Activated CD8-positive, alpha-beta T cell treated with anti-CD3 and anti-CD28 coated beads for 36 hours (primary cell): ENCODE measurements at regions not wholly inside any gene's neighbourhood (a gene's known extent, or its start where the extent isn't known, plus 50 kb on each side); places are given as distances from the start of the nearest gene placed in this dataset.
"Not testable (repeated sequence)": the region's sequence is repeated elsewhere in the genome, so short reads cannot be mapped to it uniquely, and the experiment has no call there.

ENCODE experiments used
- ATAC-seq: fragments of 200-7000 bp; cut with Tn5 transposase; one replicate; pipeline ENCODE4 v1.10.0; 2021; ENCODE audit warnings: mild to moderate bottlenecking, moderate library complexity
- CTCF ChIA-PET: fragments of 350-600 bp; sonication (Branson Sonifier 250); formaldehyde crosslinking; loops from one replicate; lab custom pipeline; 2021; ENCODE audit warnings: antibody characterized with exemption; lab: Charles Lee
- POLR2A ChIA-PET: fragments of 350-600 bp; sonication (Branson Sonifier 250); formaldehyde crosslinking; loops from one replicate; lab custom pipeline; 2021; ENCODE audit warnings: antibody characterized with exemption; lab: Charles Lee
- DNase-seq: peaks from one replicate; pipeline ENCODE4 v3.0.0-alpha.2; 2020
- H3K27ac Mint-ChIP-seq: one replicate; pipeline ENCODE4 v1.8.0; 2021; ENCODE audit warnings: mild to moderate bottlenecking, mixed read lengths
- H3K27me3 Mint-ChIP-seq: one replicate; pipeline ENCODE4 v1.8.0; 2021; ENCODE audit warnings: mixed read lengths
- H3K36me3 Mint-ChIP-seq: one replicate; pipeline ENCODE4 v1.8.0; 2021; ENCODE audit warnings: low read depth, mixed read lengths
- H3K4me1 Mint-ChIP-seq: one replicate; pipeline ENCODE4 v1.8.0; 2021; ENCODE audit warnings: low read depth, mixed read lengths
- H3K4me3 Mint-ChIP-seq: one replicate; pipeline ENCODE4 v1.8.0; 2021; ENCODE audit warnings: mild to moderate bottlenecking, moderate library complexity, mixed read lengths
- H3K9me3 Mint-ChIP-seq: one replicate; pipeline ENCODE4 v1.8.0; 2021; ENCODE audit warnings: mixed read lengths
- intact Hi-C: fragments of 100-400 bp; cut with micrococcal nuclease; formaldehyde crosslinking; loops from one replicate; pipeline ENCODE4 v1.10.0; 2022
- TF ChIP-seq, protein P1 (sequence below): fragments of 200-600 bp; IDR thresholded peaks from one replicate; pipeline ENCODE4 v1.8.0; 2022; ENCODE audit warnings: antibody characterized with exemption, mild to moderate bottlenecking

DNA sequence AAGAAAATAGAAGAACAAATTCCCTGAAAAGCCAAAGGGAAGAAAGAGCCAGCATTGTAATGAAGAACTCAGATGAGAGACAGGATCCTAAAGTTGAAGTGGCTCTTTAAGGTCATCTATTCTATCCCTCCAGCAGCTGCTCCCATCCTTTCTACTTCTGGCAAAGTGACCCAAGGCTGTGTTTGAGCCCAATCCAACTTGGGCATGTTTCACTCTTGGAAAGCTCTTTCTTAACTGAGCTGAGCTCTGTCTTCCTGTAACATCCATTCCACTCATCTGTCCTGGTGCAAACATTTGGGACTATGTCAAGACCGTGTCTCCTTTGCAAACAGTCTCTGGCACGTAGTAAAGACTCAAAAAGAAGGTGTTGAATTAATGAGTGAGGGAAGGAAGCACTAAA, 298.1 kb upstream of the IGF1R start:
- POLR2A ChIA-PET = no interaction called here
- CTCF ChIA-PET = no interaction called here
- Mint-ChIP-seq H3K9me3 (peaks cover 2% of the 10 kb centered on the region), H3K27ac (no peak overlapping the region), H3K27me3 (peaks cover 3% of the 10 kb centered on the region), H3K4me3 (no peak overlapping the region), H3K4me1 (no peaks in the 10 kb centered on the region), H3K36me3 (no peaks in the 10 kb centered on the region)
- ATAC-seq (no peak), DNase-seq (no peak)
- TF ChIP-seq, protein P1, sequence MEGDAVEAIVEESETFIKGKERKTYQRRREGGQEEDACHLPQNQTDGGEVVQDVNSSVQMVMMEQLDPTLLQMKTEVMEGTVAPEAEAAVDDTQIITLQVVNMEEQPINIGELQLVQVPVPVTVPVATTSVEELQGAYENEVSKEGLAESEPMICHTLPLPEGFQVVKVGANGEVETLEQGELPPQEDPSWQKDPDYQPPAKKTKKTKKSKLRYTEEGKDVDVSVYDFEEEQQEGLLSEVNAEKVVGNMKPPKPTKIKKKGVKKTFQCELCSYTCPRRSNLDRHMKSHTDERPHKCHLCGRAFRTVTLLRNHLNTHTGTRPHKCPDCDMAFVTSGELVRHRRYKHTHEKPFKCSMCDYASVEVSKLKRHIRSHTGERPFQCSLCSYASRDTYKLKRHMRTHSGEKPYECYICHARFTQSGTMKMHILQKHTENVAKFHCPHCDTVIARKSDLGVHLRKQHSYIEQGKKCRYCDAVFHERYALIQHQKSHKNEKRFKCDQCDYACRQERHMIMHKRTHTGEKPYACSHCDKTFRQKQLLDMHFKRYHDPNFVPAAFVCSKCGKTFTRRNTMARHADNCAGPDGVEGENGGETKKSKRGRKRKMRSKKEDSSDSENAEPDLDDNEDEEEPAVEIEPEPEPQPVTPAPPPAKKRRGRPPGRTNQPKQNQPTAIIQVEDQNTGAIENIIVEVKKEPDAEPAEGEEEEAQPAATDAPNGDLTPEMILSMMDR = no peak
- intact Hi-C loops = no loop called here

DNA sequence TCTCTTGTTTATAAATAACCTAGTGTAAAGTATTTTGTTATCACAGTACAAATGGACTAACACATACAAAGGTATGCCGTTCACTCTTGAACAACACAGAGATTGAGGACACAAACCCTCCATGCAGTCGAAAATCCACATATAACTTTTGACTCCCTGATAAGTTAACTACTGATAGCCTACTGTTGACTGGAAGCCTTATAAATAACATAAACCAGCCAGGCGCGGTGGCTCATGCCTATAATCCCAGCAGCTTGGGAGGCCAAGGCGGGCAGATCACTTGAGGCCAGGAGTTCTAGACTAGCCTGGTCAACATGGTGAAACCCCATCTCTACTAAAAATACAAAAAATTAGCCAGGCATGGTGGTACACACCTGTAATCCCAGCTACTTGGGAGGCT, 290.1 kb upstream of the IGF1R start:
- CTCF ChIA-PET, H3K36me3 Mint-ChIP-seq, H3K27ac Mint-ChIP-seq, POLR2A ChIA-PET, ATAC-seq, intact Hi-C loops, DNase-seq, H3K4me3 Mint-ChIP-seq, H3K27me3 Mint-ChIP-seq, H3K4me1 Mint-ChIP-seq, H3K9me3 Mint-ChIP-seq: not testable (repeated sequence)

DNA sequence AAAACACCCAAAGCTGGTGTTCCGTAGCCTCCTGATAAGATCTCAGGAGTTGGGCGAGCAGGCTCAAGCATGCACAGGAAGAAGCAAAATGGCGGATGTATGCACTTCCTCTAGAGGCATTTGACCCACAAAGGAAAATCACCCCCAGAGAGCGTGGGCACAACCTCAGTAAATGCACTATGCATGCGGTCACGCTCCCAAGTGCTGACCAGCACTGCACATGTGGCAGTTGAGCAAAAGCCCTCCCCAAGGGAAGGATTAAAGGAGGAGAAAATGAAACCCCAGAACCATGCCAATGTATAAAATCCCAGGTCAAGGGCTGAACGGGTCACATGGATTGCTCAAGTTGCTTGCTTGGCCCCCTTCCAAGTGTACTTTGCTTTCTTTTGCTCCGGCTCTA, 289.4 kb upstream of the IGF1R start:
- H3K36me3 Mint-ChIP-seq = no peaks in the 10 kb centered on the region
- CTCF ChIA-PET = no interaction called here
- ATAC-seq = no peak
- H3K27ac Mint-ChIP-seq = no peak overlapping the region
- peaks cover 2% of the 10 kb centered on the region for H3K27me3 Mint-ChIP-seq
- no peaks in the 10 kb centered on the region for H3K4me1 Mint-ChIP-seq
- TF ChIP-seq, protein P1 = no peak
- POLR2A ChIA-PET = no interaction called here
- peaks cover 7% of the 10 kb centered on the region for H3K9me3 Mint-ChIP-seq
- H3K4me3 Mint-ChIP-seq = no peak overlapping the region
- DNase-seq = no peak
- intact Hi-C loops = no loop called here

DNA sequence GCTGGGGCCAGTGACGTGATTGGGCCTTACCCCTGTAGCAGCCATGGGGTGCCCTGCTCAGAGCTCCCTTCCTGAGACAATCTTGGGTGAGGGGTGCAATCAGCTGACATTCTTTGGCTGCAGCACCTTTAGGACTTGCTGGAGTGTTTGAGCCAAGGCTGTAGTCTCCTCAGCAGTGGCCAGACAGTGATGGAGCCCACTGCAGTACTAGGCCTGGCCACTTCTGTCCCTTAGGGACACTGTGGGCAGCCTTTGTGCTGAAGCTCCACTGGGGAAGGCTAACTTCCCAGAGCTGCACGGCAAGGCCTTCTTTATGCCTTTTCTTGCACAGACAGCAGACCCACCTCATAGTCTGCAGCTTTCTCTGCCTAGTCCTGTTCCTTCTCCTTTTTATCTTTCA, 284.9 kb upstream of the IGF1R start:
- POLR2A ChIA-PET = no interaction called here
- Mint-ChIP-seq H3K27me3 (peaks cover 2% of the 10 kb centered on the region), H3K9me3 (no peaks in the 10 kb centered on the region), H3K27ac (no peak overlapping the region), H3K36me3 (no peaks in the 10 kb centered on the region), H3K4me3 (no peak overlapping the region), H3K4me1 (no peaks in the 10 kb centered on the region)
- intact Hi-C loops = no loop called here
- CTCF ChIA-PET = no interaction called here
- no peak for DNase-seq
- TF ChIP-seq, protein P1 = no peak
- ATAC-seq = no peak

DNA sequence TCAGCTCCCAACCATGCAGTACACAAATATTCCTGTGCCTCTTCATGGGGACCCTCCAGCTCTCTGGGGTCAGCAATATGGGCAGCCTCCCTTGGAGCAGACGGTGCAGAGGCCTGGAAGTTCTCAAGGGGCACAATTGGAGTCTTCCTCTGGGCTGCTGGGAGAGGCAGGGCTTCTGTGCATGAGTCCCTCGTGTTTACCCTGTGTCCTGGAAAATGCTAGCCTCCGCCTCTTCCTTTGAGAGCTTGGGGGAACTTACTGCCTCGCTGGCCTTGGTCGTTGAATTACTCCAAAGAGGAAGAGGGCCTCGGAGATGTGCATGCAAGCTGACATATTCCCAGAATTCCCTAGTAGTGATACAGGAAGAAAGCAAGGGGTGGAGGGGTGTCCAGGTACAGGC, 284.4 kb upstream of the IGF1R start:
- POLR2A ChIA-PET = no interaction called here
- TF ChIP-seq, protein P1 = no peak
- CTCF ChIA-PET = no interaction called here
- ATAC-seq (no peak), DNase-seq (no peak)
- H3K27ac Mint-ChIP-seq = no peak overlapping the region
- no peaks in the 10 kb centered on the region for H3K36me3 Mint-ChIP-seq
- intact Hi-C loops = no loop called here
- H3K9me3 Mint-ChIP-seq = no peaks in the 10 kb centered on the region
- H3K4me1 Mint-ChIP-seq = no peaks in the 10 kb centered on the region
- H3K4me3 Mint-ChIP-seq = no peak overlapping the region
- H3K27me3 Mint-ChIP-seq = no peaks in the 10 kb centered on the region
